ENCODE measurements at regions not wholly inside any gene's neighbourhood (a gene's known extent, or its start where the extent isn't known, plus 50 kb on each side); places are given as distances from the start of the nearest gene placed in this dataset.

DNA sequence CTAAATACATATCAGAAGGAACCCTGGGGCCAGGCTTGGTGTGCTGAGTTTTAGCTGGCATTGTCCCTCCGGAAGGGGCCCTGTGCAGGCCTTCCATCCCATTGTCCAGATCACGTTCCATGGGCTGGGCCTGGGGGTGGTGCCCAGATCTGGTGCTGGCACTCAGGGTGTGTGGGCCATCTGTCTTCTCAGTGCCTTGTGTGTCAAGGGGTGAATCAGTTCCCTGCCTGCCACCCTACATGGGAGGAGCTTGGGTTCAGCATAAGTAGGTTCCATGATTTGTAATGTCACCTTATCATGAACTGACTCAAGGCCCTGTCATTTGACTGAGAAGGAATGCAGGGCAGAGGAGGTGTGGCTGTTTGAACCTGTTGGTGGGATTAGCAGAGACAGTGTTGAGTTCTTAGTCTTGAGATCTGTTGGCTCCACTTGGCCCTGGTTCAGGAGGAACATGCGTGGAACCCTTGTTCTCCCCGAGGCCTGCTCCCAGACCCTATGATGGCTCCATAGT is 176.8 kb downstream of the MACROH2A1 start:
- DNase-seq (ENCODE audit: extremely low read depth, insufficient read length): no peak
- H3K36me3 ChIP-seq (ENCODE audit: control insufficient read depth, insufficient read depth, low read length): no peaks in the 10 kb centered on the region
- H3K4me3 ChIP-seq (replicated peaks; ENCODE audit: low read depth, low read length): no peak overlapping the region

DNA sequence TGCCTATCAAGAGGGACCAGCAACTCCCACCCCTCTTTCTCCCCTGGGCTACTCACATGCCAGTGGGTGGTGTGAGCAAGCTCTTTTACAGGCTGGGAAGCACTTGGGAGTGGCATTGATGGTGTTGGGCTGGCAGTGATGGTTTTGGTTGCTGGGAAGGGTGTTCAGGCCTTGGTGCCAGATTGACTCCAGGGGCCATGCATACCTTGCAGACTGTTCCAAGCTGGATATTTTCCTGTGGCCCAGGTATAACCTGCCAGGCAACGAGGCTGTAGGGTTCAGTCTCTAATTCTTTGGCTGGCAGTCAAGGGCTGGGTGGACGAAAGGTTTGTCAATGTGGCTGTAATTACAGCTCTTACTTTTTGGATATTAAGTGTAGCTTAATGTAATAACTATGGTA is 177.3 kb downstream of the MACROH2A1 start:
- Histone ChIP-seq H3K4me3 (replicated peaks; ENCODE audit: low read depth, low read length) (no peak overlapping the region), H3K27me3 (replicated peaks; ENCODE audit: control insufficient read depth, insufficient read depth, low read length) (peaks cover 4% of the 10 kb centered on the region), H3K36me3 (ENCODE audit: control insufficient read depth, insufficient read depth, low read length) (no peaks in the 10 kb centered on the region)
- TF ChIP-seq, protein P1, sequence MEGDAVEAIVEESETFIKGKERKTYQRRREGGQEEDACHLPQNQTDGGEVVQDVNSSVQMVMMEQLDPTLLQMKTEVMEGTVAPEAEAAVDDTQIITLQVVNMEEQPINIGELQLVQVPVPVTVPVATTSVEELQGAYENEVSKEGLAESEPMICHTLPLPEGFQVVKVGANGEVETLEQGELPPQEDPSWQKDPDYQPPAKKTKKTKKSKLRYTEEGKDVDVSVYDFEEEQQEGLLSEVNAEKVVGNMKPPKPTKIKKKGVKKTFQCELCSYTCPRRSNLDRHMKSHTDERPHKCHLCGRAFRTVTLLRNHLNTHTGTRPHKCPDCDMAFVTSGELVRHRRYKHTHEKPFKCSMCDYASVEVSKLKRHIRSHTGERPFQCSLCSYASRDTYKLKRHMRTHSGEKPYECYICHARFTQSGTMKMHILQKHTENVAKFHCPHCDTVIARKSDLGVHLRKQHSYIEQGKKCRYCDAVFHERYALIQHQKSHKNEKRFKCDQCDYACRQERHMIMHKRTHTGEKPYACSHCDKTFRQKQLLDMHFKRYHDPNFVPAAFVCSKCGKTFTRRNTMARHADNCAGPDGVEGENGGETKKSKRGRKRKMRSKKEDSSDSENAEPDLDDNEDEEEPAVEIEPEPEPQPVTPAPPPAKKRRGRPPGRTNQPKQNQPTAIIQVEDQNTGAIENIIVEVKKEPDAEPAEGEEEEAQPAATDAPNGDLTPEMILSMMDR (IDR thresholded peaks at IDR 0.05; ENCODE audit: insufficient read depth, low read length, poor library complexity, severe bottlenecking): no peak
- DNase-seq (ENCODE audit: extremely low read depth, insufficient read length): no peak

More for the DNA sequence above, 176.8 kb downstream of the MACROH2A1 start:
- peaks cover 4% of the 10 kb centered on the region for H3K27me3 ChIP-seq (replicated peaks; ENCODE audit: control insufficient read depth, insufficient read depth, low read length)
- TF ChIP-seq, protein P1 (IDR thresholded peaks at IDR 0.05; ENCODE audit: insufficient read depth, low read length, poor library complexity, severe bottlenecking): no peak

DNA sequence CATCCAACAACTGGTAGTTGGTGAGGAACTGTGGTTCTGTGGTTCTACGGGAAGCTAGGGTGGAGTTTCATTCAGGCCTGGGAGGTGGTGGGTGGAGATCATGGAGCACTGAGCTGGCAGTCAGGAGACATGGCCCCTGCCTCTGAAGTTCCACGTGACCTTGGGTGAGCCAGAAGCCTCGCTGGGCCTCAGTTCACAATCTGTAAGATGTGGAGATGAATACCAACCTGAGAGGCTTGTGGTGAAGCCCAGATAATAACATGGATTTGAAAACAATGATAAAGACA is 177.9 kb downstream of the MACROH2A1 start:
- peaks cover 3% of the 10 kb centered on the region for H3K27me3 ChIP-seq (replicated peaks; ENCODE audit: control insufficient read depth, insufficient read depth, low read length)
- no peaks in the 10 kb centered on the region for H3K36me3 ChIP-seq (ENCODE audit: control insufficient read depth, insufficient read depth, low read length)
- TF ChIP-seq, protein P1 (IDR thresholded peaks at IDR 0.05; ENCODE audit: insufficient read depth, low read length, poor library complexity, severe bottlenecking): no peak
- no peak for DNase-seq (ENCODE audit: extremely low read depth, insufficient read length)
- H3K4me3 ChIP-seq (replicated peaks; ENCODE audit: low read depth, low read length): no peak overlapping the region

DNA sequence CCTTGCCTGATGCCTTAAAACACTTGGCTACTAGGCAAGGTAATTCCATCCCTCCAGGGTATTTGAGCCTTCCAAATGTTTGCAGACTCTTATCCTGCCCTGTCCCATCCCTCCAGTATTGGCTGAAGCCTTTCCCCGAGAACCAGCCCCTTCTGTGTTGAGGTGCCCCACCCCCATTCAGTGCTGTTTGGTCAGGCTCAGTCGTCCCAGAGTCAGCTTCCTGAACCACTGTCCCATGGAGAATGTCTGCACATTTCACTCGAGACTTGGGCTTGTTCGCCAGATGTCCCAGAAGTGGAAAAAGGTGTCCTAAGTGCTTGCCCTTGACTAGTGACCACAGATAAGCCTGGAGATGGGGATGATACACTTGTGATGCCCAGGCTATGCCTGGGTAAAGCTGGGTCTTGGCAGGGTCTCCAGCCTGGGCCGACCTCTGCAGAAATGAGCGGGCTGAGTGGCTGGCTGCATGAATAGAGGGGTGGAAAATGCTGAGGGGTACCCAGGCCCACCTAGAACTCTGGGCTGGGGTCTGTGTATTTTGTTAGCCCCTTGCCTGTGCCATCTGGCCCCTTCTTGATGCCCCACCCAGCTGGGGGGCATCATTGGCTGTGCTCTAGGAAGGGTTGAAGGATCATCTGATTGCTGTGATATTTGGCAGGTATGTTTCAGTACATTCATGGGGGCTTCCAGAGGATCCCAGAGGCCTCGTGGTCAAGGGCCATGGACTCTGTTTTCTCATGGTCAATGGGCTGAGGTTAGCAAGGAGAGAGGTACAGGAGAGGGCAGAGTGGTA is 178.4 kb downstream of the MACROH2A1 start:
- H3K4me3 ChIP-seq (replicated peaks; ENCODE audit: low read depth, low read length): no peak overlapping the region
- H3K27me3 ChIP-seq (replicated peaks; ENCODE audit: control insufficient read depth, insufficient read depth, low read length): peaks cover 3% of the 10 kb centered on the region
- TF ChIP-seq, protein P1 (IDR thresholded peaks at IDR 0.05; ENCODE audit: insufficient read depth, low read length, poor library complexity, severe bottlenecking): no peak
- H3K36me3 ChIP-seq (ENCODE audit: control insufficient read depth, insufficient read depth, low read length): no peaks in the 10 kb centered on the region
- DNase-seq (ENCODE audit: extremely low read depth, insufficient read length): no peak

DNA sequence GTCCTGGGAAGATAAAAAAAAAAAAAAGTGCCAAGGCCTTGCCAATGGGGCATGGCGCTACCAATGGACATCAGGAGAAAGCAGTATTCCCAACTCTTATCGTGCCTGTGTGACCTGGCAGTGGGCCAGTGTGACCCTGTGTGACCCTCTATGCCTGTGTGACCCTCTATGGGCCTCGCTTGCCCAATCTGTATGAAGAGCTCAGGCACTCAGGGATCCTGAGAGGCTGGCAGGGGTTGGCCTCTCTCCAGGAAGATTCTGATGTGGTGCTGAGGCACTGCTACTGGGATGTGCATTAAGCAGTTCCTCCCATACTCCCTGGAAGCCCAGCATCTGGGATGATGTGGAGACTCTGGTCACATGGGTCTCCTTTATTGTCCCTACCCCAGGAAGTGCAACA is 179.2 kb downstream of the MACROH2A1 start:
- Histone ChIP-seq H3K4me3 (replicated peaks; ENCODE audit: low read depth, low read length) (no peak overlapping the region), H3K36me3 (ENCODE audit: control insufficient read depth, insufficient read depth, low read length) (no peaks in the 10 kb centered on the region), H3K27me3 (replicated peaks; ENCODE audit: control insufficient read depth, insufficient read depth, low read length) (peaks cover 2% of the 10 kb centered on the region)
- TF ChIP-seq, protein P1 (IDR thresholded peaks at IDR 0.05; ENCODE audit: insufficient read depth, low read length, poor library complexity, severe bottlenecking): no peak
- DNase-seq (ENCODE audit: extremely low read depth, insufficient read length): no peak

Measured in GM06990 (cell line).